B cell (primary cell): ENCODE measurements at regions not wholly inside any gene's neighbourhood (a gene's known extent, or its start where the extent isn't known, plus 50 kb on each side); places are given as distances from the start of the nearest gene placed in this dataset.

Experiments used
- ATAC-seq: fragments of 200-7000 bp; cut with Tn5 transposase; one replicate; pipeline ENCODE4 v1.10.0; 2021; ENCODE audit warnings: low read depth, mild to moderate bottlenecking, moderate number of reproducible peaks, moderate library complexity
- CTCF ChIA-PET: fragments of 350-600 bp; sonication (Branson Sonifier 250); formaldehyde crosslinking; loops from one replicate; lab custom pipeline; 2021; ENCODE audit warnings: antibody characterized with exemption, inconsistent platforms; lab: Charles Lee
- POLR2A ChIA-PET: fragments of 350-600 bp; sonication (Branson Sonifier 250); formaldehyde crosslinking; loops from one replicate; lab custom pipeline; 2021; ENCODE audit warnings: antibody characterized with exemption; lab: Charles Lee
- DNase-seq: peaks from one replicate; pipeline ENCODE4 v3.0.0; 2013
- H2AFZ ChIP-seq: 2 replicates; pipeline ENCODE4 v1.6.1; 2012; ENCODE audit warnings: mild to moderate bottlenecking, low read depth, low read length; ENCODE audit not compliant: insufficient read depth, poor library complexity, severe bottlenecking
- H3K27ac ChIP-seq, 2 donors: 1 replicate in 1 of 2; 2 replicates in 1 of 2; pipeline ENCODE4 v1.5.1; 2012 to 2013; ENCODE audit warnings: low read length in 2 of 2, mild to moderate bottlenecking in 2 of 2, moderate library complexity in 1 of 2
- H3K27me3 ChIP-seq, 4 experiments: fragments of 200-600 bp in 1 of 4; sonication (generic) in 1 of 4; replicated peaks in 1 of 4; 1 replicate in 2 of 4; 2 replicates in 2 of 4; pipeline versions ENCODE4 v1.6.1 to v1.7.0; 2013 to 2016; ENCODE audit warnings: low read length in 3 of 4, mild to moderate bottlenecking in 2 of 4, mixed read lengths in 1 of 4, moderate library complexity in 1 of 4; ENCODE audit not compliant: insufficient read depth in 4 of 4, control insufficient read depth in 3 of 4; ENCODE audit errors: control extremely low read depth in 1 of 4
- H3K36me3 ChIP-seq, 2 experiments: replicated peaks in 1 of 2; 1 replicate in 1 of 2; 2 replicates in 1 of 2; pipeline versions ENCODE4 v1.6.1 to v1.7.1; 2013; ENCODE audit warnings: low read length in 1 of 2; ENCODE audit not compliant: insufficient read depth in 2 of 2, control insufficient read depth in 1 of 2; ENCODE audit errors: control extremely low read depth in 1 of 2, extremely low read depth in 1 of 2
- H3K4me1 ChIP-seq, 2 donors: fragments of 200-600 bp in 1 of 2; sonication (generic) in 1 of 2; 1 replicate in 1 of 2; 2 replicates in 1 of 2; pipeline versions ENCODE4 v1.5.1 to v1.6.1; 2013 to 2017; ENCODE audit warnings: low read length in 2 of 2; ENCODE audit not compliant: control insufficient read depth in 2 of 2, insufficient read depth in 2 of 2
- H3K4me2 ChIP-seq: replicated peaks from 2 replicates; pipeline ENCODE3; 2012; ENCODE audit warnings: mild to moderate bottlenecking, low read depth, low read length; ENCODE audit not compliant: poor library complexity, severe bottlenecking
- H3K4me3 ChIP-seq, 5 experiments: fragments of 200-600 bp in 1 of 5; sonication (generic) in 1 of 5; 1 replicate in 3 of 5; 2 replicates in 2 of 5; pipeline versions ENCODE4 v1.5.1 to v1.7.0; 2011 to 2016; ENCODE audit warnings: low read length in 4 of 5, mild to moderate bottlenecking in 4 of 5, low read depth in 2 of 5, control low read depth in 1 of 5, moderate library complexity in 1 of 5; ENCODE audit not compliant: insufficient read depth in 1 of 5; ENCODE audit errors: control extremely low read depth in 1 of 5, extremely low read depth in 1 of 5
- H3K79me2 ChIP-seq: fragments of 200-600 bp; sonication (generic); one replicate; pipeline ENCODE4 v1.6.0; 2016; ENCODE audit warnings: low read length; ENCODE audit not compliant: control insufficient read depth, insufficient read depth
- H3K9ac ChIP-seq: fragments of 200-600 bp; sonication (generic); 2 replicates; pipeline ENCODE4 v1.6.1; 2017; ENCODE audit warnings: mild to moderate bottlenecking, low read length, moderate library complexity
- H3K9me3 ChIP-seq, 3 donors: one replicate each; pipeline versions ENCODE4 v1.6.1 to v1.7.1; 2013; ENCODE audit warnings: low read length in 2 of 3; ENCODE audit not compliant: control insufficient read depth in 2 of 3, insufficient read depth in 1 of 3; ENCODE audit errors: control extremely low read depth in 1 of 3
- H4K20me1 ChIP-seq: 2 replicates; pipeline ENCODE4 v1.6.0; 2012; ENCODE audit warnings: mild to moderate bottlenecking, low read length; ENCODE audit not compliant: insufficient read depth, control insufficient read depth, poor library complexity, severe bottlenecking
- H3K27ac Mint-ChIP-seq: one replicate; pipeline ENCODE4 v1.8.0; 2021; ENCODE audit warnings: mixed read lengths
- H3K27me3 Mint-ChIP-seq: one replicate; pipeline ENCODE4 v1.8.0; 2021; ENCODE audit warnings: mixed read lengths
- H3K4me1 Mint-ChIP-seq: one replicate; pipeline ENCODE4 v1.8.0; 2021; ENCODE audit warnings: mixed read lengths
- H3K4me3 Mint-ChIP-seq: one replicate; pipeline ENCODE4 v1.8.0; 2021; ENCODE audit warnings: mixed read lengths
- H3K9me3 Mint-ChIP-seq: one replicate; pipeline ENCODE4 v1.8.0; 2022; ENCODE audit warnings: mixed read lengths; ENCODE audit not compliant: insufficient read depth
- EZH2 ChIP-seq: IDR thresholded peaks from 2 replicates; pipeline ENCODE4 v1.6.1; 2012; ENCODE audit warnings: borderline replicate concordance, low read depth, mild to moderate bottlenecking, moderate library complexity, low read length; ENCODE audit not compliant: insufficient read depth, poor library complexity, severe bottlenecking
- WGBS: methylation state at CpG from one replicate; pipeline ENCODE4 v1.1.5; 2013; ENCODE audit warnings: missing lambda C conversion rate; ENCODE audit not compliant: insufficient coverage; 5-methylcytosine and 5-hydroxymethylcytosine counted together
- intact Hi-C: fragments of 100-400 bp; cut with micrococcal nuclease; formaldehyde crosslinking; loops from one replicate; pipeline ENCODE4 v1.10.0; 2022
- TF ChIP-seq, protein P1 (sequence below): fragments of 200-600 bp; IDR thresholded peaks from one replicate; pipeline ENCODE4 v1.8.0; 2022; ENCODE audit warnings: antibody characterized with exemption, mild to moderate bottlenecking

DNA sequence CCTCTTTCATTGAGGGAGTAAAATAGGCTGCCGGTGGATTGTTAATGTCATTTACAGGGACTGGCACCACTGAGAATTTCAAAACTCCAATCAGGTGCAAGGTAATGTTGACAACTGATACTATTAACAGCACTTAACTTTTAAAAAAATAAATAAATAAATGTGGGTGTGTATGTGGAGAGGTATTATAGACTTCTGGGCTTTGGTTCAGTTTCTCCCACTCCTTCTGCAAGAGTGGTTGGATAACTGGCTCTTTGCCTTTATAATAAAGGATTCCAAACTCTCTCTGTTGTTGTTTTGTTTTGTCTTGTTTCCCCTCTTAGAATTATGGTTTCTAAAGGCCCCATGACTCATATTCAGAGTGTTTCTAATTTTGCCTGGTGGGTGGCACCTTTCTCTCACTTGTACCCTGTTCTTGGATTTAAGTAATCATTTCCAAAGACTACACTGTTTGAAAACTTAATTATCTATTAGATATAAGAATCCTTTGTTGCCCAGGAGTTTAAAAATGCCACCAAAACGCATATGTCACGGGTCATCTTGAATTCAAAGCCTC, 151.6 kb upstream of the ARID2 start:
- WGBS: no CpG with 5 or more reads among the region's 3 CpGs
- H3K27me3 Mint-ChIP-seq: peaks cover 17% of the 10 kb centered on the region
- peaks cover 39% of the 10 kb centered on the region for H3K4me1 Mint-ChIP-seq
- ChIA-PET POLR2A (no interaction called here), CTCF (interaction anchor here (1.5 kb wide), 1 partner anchor 34 kb away, joined by 5 read pairs; no protein-coding TSS in a partner anchor)
- DNase-seq: no peak
- H3K79me2 ChIP-seq: no peaks in the 10 kb centered on the region
- H3K9me3 Mint-ChIP-seq: no peaks in the 10 kb centered on the region
- H3K27ac Mint-ChIP-seq: no peak overlapping the region
- no peak for TF ChIP-seq EZH2
- TF ChIP-seq, protein P1, sequence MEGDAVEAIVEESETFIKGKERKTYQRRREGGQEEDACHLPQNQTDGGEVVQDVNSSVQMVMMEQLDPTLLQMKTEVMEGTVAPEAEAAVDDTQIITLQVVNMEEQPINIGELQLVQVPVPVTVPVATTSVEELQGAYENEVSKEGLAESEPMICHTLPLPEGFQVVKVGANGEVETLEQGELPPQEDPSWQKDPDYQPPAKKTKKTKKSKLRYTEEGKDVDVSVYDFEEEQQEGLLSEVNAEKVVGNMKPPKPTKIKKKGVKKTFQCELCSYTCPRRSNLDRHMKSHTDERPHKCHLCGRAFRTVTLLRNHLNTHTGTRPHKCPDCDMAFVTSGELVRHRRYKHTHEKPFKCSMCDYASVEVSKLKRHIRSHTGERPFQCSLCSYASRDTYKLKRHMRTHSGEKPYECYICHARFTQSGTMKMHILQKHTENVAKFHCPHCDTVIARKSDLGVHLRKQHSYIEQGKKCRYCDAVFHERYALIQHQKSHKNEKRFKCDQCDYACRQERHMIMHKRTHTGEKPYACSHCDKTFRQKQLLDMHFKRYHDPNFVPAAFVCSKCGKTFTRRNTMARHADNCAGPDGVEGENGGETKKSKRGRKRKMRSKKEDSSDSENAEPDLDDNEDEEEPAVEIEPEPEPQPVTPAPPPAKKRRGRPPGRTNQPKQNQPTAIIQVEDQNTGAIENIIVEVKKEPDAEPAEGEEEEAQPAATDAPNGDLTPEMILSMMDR: no peak
- no peak overlapping the region for H2AFZ ChIP-seq
- no peak for ATAC-seq
- peaks cover 32 to 33% of the 10 kb centered on the region in 2 donors for H3K4me1 ChIP-seq
- no peaks in the 10 kb centered on the region for H3K36me3 ChIP-seq
- H3K4me3 Mint-ChIP-seq: no peak overlapping the region
- H3K27me3 ChIP-seq: no peaks in the 10 kb centered on the region
- no peaks in the 10 kb centered on the region for H4K20me1 ChIP-seq
- peak overlapping the region; percentile 4 for H3K4me2 ChIP-seq
- no peak overlapping the region for H3K4me3 ChIP-seq
- H3K9me3 ChIP-seq: no peaks in the 10 kb centered on the region
- intact Hi-C loops: loop anchor here (2.0 to 5.0 kb wide), 3 partner anchors 89 to 414 kb away; partner anchors contain the start of genes ARID2 and SCAF11
- H3K9ac ChIP-seq: no peak overlapping the region
- H3K27ac ChIP-seq: no peak overlapping the region

DNA sequence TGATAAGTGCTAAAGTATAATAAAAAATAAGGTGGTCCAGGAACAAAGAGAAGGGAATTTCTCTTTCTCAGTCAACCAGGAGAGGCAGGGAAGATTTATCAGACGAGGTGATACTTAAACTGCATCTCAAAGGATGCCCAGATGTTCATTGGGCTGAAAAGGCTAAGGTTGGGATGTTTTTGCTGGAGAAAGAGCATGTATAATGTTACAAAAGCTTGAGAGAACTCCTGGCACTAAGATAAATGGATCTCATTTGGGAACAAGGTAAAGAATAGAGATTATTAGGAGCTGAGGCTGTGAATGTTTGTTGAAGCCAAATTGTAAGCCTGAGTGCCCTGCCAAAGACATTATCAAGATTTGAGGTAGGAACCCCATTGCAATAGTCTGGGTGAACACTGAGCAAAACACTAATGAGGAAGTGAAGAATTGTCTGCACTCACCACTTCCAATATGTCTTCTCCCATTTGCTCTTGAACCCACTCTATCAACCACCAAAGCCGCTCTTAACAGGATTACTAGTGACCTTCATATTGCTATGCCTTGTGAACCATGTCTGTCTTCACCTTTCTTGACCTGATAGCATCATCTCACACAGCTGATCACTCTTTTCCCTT, 149.0 kb upstream of the ARID2 start:
- Mint-ChIP-seq H3K9me3 (no peaks in the 10 kb centered on the region), H3K27me3 (peaks cover 20% of the 10 kb centered on the region), H3K4me1 (peaks cover 29% of the 10 kb centered on the region), H3K27ac (no peak overlapping the region), H3K4me3 (no peak overlapping the region)
- H3K4me2 ChIP-seq: no peak overlapping the region
- no peaks in the 10 kb centered on the region for H3K9me3 ChIP-seq
- ChIA-PET POLR2A (no interaction called here), CTCF (interaction anchor here (1.3 kb wide), 1 partner anchor 13 kb away, joined by 3 read pairs; no protein-coding TSS in a partner anchor)
- no peak overlapping the region for H3K9ac ChIP-seq
- 100% methylated on average over 1 of the region's 2 CpGs for WGBS
- no peak overlapping the region for H3K4me3 ChIP-seq
- H2AFZ ChIP-seq: no peak overlapping the region
- H3K79me2 ChIP-seq: no peaks in the 10 kb centered on the region
- ATAC-seq (no peak), DNase-seq (no peak)
- intact Hi-C loops: no loop called here
- no peak overlapping the region for H3K27ac ChIP-seq
- no peaks in the 10 kb centered on the region for H3K27me3 ChIP-seq
- no peak for TF ChIP-seq EZH2
- H3K36me3 ChIP-seq: no peaks in the 10 kb centered on the region
- H3K4me1 ChIP-seq: peaks cover 23 to 25% of the 10 kb centered on the region in 2 donors
- H4K20me1 ChIP-seq: no peaks in the 10 kb centered on the region
